Stimulated activated CD4-positive, alpha-beta T cell treated with anti-CD3 and anti-CD28 coated beads, Interleukin-1b, Interleukin-23, amount 100 ng/mL, for 4 hours (primary cell): ENCODE measurements at regions not wholly inside any gene's neighbourhood (a gene's known extent, or its start where the extent isn't known, plus 50 kb on each side); places are given as distances from the start of the nearest gene placed in this dataset.

Experiments used
- DNase-seq, 2 donors: peaks; one replicate each; pipeline ENCODE4 v3.0.0-alpha.2; 2020; ENCODE audit warnings: low read depth in 2 of 2

DNA sequence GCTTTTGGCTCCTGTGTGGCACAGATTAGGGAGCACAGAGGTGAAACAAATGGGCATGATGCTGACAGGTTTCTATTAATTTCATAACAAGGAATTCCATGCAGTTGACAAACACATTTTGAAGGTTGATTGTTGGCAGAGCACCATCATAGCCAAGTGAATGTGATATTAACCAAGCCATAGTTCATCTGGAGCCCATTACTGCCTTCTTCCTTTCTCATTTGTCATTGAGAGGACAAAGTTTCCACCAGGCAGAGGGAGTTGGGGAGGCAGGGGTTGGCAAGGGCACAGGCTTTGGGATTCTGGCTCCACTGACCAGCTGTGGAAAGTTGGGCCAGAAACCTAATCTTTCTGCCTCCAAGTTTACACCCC lies 325.2 kb downstream of the MFSD1 start:
- DNase-seq = no peak

- no peak for DNase-seq
Measured at GRCh38 chr3:159128628-159129027, 326.8 kb downstream of the MFSD1 start.

GRCh38 chr3:159130108-159130507 lies 328.3 kb downstream of the MFSD1 start:
- DNase-seq = no peak

GRCh38 chr3:159131376-159131775 lies 329.5 kb downstream of the MFSD1 start:
- DNase-seq = no peak

GRCh38 chr3:159137949-159138348 lies 336.1 kb downstream of the MFSD1 start:
- DNase-seq = no peak

DNA sequence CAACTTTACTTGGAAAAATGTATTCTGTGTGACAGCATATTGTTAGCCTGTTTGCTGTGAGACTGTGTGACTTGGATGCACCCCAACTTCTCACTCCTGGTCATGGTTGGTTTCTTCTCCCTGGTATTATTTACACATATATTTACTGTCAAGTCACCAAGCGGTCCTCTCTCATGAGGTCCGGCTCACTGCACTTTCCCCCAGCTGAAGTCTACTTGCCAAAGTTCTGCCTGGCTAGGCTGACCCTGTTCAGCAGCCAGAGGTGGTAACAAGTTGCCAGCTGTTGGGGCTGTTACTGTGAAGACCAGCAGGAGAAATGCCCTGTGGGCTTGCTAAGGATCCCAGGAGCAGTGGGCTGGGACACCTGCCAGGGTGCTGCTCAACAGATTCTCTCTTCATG lies 337.5 kb downstream of the MFSD1 start:
- no peak for DNase-seq

GRCh38 chr3:159144472-159144871 lies 342.6 kb downstream of the MFSD1 start:
- no peak for DNase-seq

GRCh38 chr3:159144891-159145290 lies 343.0 kb downstream of the MFSD1 start:
- DNase-seq = no peak

GRCh38 chr3:159146392-159146791 lies 344.5 kb downstream of the MFSD1 start:
- no peak for DNase-seq

DNA sequence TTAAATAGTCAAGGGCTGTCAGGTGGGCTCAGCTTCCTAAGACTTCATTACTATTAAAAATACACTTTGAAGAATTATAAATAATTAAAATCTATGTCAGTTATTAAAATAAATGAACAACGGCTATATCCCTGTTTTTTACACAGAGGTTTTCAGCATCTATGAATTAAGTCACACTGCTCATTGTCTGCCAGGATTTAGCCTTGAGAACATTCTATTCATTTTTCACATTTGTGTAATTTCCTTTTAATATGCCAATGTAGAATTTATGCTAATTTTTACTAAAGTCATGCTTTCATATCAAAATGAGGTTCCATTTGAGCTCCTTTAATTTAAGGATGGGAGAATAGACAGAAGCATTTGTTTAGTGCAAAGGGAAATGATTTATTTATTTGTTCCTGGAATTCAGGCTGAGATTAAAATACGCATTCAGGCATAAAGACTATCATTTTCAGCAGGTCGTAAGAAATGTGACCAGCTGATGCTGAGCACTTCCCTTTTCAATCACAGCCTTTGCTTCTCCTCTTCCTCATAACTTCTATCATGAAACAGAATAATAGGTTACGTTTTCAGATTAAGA lies 345.1 kb downstream of the MFSD1 start:
- DNase-seq = no peak

DNA sequence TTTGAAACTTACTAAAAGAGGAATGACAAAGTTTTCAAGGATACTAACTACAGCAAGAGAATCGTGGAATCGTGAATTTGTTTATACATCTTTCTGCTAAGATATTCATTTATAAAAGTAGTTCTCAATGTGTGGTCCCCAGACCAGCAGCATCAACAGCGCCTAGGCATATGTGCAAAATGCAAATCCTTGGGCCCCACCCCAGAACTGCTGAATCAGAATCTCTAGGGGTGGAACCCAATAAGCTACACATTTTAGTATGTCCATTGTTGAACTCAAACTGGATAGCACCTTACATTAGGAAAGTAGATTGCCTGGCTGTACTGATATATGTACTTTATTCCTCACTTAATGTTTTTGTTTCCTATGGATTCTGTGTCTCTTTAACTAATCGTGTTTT lies 346.0 kb downstream of the MFSD1 start:
- DNase-seq = no peak

DNA sequence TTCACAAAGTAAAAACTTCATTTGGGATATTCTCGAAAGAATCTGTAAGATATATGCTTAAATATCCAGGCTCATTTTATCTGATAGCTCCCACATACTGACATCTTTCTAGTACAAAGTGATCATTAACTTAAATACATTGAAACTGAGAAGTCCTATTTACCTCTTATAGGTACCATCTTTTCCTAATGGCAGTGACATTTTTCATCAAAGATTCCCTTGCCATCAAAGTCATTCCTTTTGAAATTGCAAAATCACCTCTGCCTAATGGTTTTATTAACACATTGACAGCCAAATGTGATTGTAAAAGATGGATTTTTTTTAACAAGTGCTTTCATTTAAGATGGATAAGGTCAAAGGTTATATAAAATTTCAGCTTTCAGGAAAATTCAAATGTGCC lies 346.6 kb downstream of the MFSD1 start:
- no peak for DNase-seq

GRCh38 chr3:159149131-159149530 lies 347.3 kb downstream of the MFSD1 start:
- DNase-seq = no peak

DNA sequence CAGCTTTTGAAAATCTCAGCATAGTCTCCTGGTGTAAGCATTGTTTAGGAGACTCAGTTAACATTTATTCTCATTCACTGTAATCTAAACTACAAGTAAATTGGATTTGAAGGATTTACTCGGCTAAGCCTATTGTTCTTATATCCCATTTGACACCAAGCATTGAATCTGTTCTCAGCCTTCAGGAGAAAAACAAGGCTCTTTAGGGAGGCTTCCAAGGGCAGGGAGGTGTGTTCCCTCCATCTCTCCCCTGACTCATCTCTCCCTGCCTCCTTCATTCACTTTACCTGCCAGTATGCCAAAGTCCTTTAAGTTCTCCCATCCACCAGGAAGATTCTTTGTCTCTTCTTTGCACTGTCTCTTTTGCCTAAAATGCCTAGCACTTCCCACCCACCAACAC lies 347.8 kb downstream of the MFSD1 start:
- no peak for DNase-seq

- DNase-seq = no peak
Measured at GRCh38 chr3:159150180-159150579, 348.3 kb downstream of the MFSD1 start.

GRCh38 chr3:159151130-159151529 lies 349.3 kb downstream of the MFSD1 start:
- no peak for DNase-seq

GRCh38 chr3:159157275-159157674 lies 355.4 kb downstream of the MFSD1 start:
- DNase-seq = no peak

DNA sequence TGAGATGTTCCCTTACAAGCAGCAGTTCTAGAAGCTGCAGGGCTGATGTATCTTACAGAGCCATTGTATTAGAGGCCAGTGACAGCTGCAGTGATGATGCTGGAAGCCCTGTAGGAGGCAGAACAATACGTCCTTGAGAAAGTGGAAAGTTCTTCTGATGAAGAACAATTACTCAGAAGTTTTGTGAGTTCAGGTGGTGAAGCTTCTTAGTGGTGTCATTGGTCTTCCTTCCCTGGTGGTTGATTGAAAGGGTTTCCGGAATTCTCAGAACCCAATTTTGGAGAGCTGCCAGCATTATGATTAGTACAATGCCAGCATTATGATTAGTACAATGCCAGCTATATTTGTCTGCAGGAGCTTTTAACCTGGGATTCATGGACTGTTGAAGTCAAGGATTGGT lies 356.4 kb downstream of the MFSD1 start:
- no peak for DNase-seq

DNA sequence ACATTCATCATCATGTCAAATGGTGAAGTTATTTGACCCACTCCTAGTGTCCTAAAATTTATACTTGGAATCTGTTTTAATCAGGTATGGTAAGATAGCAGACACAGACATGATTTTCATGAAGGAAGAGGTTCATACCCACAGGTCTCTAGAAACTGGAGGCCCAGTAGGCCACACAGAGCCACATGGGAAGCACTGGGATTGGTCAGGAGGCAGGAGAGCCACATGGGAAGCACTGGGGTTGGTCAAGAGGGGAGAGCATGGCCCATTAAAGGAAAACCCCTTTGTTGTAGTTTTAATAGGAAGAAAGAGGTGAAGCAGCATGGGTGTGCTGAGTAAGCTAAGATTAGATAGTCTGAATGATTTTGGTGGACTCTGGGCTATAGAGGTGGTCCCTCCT lies 356.9 kb downstream of the MFSD1 start:
- DNase-seq = no peak

- no peak for DNase-seq
Measured at GRCh38 chr3:159159546-159159945, 357.7 kb downstream of the MFSD1 start.

GRCh38 chr3:159163656-159164055 lies 361.8 kb downstream of the MFSD1 start:
- no peak for DNase-seq

DNA sequence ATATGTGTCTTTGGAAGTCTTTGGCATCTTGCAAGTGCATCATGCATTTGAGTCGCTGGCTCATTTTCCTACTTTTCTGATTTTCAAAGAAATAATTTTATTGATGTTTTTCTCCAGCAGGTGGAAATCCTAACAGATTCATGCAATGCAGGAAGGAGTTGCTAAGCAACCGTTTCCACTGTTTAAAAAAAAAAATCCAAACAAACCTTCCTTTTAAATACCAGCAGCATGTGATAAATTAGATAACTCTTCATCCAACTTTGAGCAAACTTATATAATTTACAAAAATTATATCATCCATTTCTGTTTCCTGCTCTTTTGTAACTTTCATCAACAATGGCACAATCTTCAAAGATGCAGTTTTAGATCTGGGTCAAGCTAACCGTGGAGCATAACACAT lies 364.1 kb downstream of the MFSD1 start:
- no peak for DNase-seq

DNA sequence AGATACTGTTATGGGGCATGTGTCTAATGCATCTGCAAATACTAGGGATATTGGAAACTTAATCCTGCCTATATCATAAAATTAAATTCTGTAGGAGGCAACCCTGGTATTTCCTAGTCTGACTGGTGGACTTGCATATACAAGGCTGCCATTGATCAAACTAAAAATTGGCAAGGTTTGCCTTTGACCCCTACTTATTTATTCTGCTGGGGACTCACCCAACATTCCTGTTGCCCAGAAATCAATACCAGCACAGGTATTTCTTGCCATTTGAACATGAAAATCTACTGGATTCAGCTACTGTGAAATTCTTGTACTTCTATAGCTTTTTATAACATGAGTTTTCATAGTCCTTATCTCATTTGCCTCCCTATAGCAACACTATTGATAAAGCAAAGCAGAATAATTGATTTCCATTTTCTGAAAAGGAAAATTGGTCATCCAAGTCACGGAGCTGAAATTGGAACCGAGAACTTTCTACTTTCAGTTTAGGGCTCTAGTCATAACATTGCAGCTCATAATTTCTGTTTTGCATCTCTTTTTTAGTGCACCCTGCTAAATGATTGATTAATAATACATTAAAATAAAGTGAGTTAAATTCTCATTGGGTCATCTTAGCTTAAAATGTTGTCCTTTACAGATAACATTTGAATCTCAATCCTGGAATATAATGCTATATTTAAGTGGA lies 365.2 kb downstream of the MFSD1 start:
- no peak for DNase-seq

DNA sequence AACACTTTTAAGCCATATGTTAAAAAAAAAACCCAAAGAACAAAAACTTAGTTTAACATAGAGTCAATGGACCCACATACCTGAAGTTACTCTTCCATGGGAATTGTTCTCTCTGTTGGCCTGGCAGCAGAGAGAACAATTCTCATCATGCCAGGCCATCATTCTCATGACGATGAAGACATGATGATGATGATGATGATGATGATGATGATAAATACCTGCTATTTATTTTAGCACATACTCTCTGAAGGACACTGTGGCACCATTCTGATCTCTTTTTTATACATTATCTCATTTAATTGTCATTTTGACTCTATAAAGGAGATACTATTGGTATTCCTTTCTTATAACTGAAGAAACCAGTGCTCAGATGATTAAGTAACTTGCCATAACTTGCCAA lies 366.9 kb downstream of the MFSD1 start:
- DNase-seq = no peak
